ENCODE measurements at regions not wholly inside any gene's neighbourhood (a gene's known extent, or its start where the extent isn't known, plus 50 kb on each side); places are given as distances from the start of the nearest gene placed in this dataset.
"Not testable (repeated sequence)": the region's sequence is repeated elsewhere in the genome, so short reads cannot be mapped to it uniquely, and the experiment has no call there.

GRCh38 chr1:101121975-101122374, 96.4 kb upstream of the DPH5 start:
- no peak for DNase-seq (ENCODE audit: low read depth)
- no peak overlapping the region for H3K4me3 ChIP-seq (ENCODE audit: low read depth, low read length)
- TF ChIP-seq CTCF (IDR thresholded peaks at IDR 0.05; ENCODE audit: low read depth, low read length, missing control alignments): no peak

DNA sequence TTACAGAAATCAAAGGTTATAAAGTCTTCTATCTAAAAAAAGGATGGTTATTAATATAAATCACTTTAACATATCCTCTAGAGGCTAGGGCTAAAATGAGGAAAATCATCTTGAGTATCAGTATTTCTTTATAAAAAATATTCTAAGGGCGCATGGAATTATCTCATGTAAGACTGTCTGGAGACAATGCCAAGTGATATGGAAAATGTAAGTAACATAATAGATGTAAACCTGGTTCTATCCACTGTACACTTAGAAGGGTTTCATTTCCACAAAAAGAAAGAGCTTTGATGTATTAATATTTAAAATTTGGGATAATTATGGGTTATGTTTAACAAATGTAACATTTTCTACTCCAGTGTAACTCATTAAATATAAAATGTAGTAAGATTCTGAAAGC, 95.9 kb upstream of the DPH5 start:
- no peak for DNase-seq (ENCODE audit: low read depth)
- TF ChIP-seq CTCF (IDR thresholded peaks at IDR 0.05; ENCODE audit: low read depth, low read length, missing control alignments): no peak

GRCh38 chr1:101120868-101121267, 95.3 kb upstream of the DPH5 start:
- H3K4me3 ChIP-seq (ENCODE audit: low read depth, low read length): no peak overlapping the region
- no peak for DNase-seq (ENCODE audit: low read depth)
- TF ChIP-seq CTCF (IDR thresholded peaks at IDR 0.05; ENCODE audit: low read depth, low read length, missing control alignments): no peak

More for the DNA sequence above, 95.9 kb upstream of the DPH5 start:
- H3K4me3 ChIP-seq (ENCODE audit: low read depth, low read length): no peak overlapping the region

- DNase-seq (ENCODE audit: low read depth): no peak
- TF ChIP-seq CTCF (IDR thresholded peaks at IDR 0.05; ENCODE audit: low read depth, low read length, missing control alignments): no peak
- no peak overlapping the region for H3K4me3 ChIP-seq (ENCODE audit: low read depth, low read length)
These were observed 93.7 kb upstream of the DPH5 start for GRCh38 chr1:101119289-101119688.

DNA sequence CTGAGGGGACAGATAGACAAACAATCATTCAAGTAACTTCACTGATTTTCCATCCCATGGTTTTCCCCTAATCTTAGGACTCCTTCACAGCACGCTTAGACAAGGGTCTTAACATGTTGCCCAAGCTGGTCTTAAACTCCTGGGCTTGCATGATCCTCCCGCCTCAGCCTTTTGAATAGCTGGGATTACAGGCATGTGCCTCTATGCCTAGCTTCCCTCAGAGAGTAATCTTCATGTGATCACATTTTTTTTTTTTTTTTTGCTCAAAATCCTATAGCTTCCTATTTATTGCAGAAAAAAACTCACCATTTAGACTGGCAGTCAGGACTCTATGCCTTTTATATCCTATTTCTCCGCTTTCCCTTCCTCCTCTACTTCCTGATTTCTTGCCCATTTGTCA, 90.4 kb upstream of the DPH5 start:
- DNase-seq (ENCODE audit: low read depth): no peak
- TF ChIP-seq CTCF (IDR thresholded peaks at IDR 0.05; ENCODE audit: low read depth, low read length, missing control alignments): no peak
- no peak overlapping the region for H3K4me3 ChIP-seq (ENCODE audit: low read depth, low read length)

GRCh38 chr1:101115112-101115511, 89.5 kb upstream of the DPH5 start:
- no peak overlapping the region for H3K4me3 ChIP-seq (ENCODE audit: low read depth, low read length)
- DNase-seq (ENCODE audit: low read depth): no peak
- no peak for TF ChIP-seq CTCF (IDR thresholded peaks at IDR 0.05; ENCODE audit: low read depth, low read length, missing control alignments)

DNA sequence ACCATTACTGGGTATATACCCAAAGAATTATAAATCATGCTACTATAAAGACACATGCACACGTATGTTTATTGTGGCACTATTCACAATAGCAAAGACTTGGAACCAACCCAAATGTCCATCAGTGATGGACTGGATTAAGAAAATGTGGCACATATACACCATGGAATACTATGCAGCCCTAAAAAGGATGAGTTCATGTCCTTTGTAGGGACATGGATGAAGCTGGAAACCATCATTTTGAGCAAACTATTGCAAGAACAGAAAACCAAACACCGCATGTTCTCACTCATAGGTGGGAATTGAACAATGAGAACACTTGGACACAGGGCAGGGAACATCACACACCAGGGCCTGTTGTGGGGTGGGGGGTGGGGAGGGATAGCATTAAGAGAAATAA, 88.5 kb upstream of the DPH5 start:
- not testable (repeated sequence) for H3K4me3 ChIP-seq (ENCODE audit: low read depth, low read length); DNase-seq (ENCODE audit: low read depth)

All from GM12864 (cell line).